ENCODE measurements at regions not wholly inside any gene's neighbourhood (a gene's known extent, or its start where the extent isn't known, plus 50 kb on each side); places are given as distances from the start of the nearest gene placed in this dataset.

- in situ Hi-C loops (cut with MboI; ENCODE audit: low sequenced_read_pairs) = loop anchor here (5.0 kb wide), 1 partner anchor 82 kb away; no protein-coding TSS in a partner anchor
These were observed 64.9 kb downstream of the CD2 start for GRCh38 chr1:116819081-116819480.

DNA sequence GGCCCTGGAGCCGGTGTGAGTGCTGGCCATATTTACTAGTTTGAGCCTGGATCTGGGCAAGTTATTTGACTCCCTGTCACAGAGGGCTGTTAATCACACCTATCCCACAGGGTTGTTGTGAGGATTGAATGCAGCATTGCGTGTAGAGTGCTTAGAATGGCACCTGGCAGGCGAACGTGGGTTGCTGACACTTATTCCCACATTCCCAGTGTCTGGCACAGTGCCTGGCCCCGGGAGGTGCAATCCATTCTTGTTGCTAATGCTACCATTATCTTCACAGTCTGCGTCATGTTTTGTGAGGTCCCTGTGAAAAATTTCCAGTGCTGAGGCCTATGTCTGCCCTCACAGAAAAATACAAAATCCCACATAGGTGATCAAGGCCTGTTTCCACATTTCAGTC is 66.1 kb downstream of the CD2 start:
- in situ Hi-C loops (cut with MboI; ENCODE audit: low sequenced_read_pairs) = no loop called here

DNA sequence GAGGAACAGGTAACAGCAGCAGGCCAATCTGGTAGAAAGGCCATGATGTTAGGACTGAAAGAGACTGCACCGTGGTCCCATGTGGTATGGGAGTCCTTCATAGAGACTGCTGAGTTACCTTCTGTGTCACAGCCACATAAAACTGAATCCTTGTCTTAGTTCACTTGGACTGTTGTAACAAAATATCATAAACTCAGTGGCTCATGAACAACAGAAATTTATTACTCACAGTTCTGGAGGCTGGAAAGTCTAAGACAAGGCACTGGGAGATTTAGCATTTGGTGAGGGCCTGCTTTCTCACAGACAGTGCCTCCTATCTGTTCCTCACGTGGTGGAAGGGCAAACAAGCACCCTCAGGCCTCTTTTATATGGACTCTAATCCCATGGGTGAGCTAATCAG is 67.5 kb downstream of the CD2 start:
- in situ Hi-C loops (cut with MboI; ENCODE audit: low sequenced_read_pairs) = no loop called here

DNA sequence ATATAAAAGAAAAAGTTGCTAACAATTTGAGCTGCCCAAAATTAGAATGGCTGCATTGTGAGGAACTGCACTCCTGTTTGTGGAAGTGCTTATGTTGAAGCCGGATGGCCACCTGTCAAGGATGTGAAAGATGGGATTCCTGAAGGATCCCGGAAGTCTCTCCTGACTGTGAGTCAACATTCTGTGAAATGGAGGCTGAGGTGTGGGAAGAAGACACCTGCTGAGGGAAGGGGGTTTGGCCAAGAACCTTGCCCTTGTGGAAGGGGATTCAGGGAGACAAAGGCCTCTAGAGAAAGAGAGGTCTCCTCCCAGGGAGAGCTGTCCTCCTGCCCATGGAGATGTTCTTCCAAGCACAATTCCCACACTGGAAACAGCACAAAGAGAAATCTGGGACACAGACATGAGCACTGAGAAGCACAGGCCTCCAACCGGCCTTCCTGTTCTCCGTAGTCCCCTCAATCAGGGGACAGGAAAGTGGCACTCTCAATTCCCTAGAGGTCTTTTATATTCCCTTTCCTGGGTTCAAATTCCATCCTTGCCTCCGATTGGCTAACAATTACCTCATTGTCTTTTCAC is 70.5 kb downstream of the CD2 start:
- in situ Hi-C loops (cut with MboI; ENCODE audit: low sequenced_read_pairs) = no loop called here

DNA sequence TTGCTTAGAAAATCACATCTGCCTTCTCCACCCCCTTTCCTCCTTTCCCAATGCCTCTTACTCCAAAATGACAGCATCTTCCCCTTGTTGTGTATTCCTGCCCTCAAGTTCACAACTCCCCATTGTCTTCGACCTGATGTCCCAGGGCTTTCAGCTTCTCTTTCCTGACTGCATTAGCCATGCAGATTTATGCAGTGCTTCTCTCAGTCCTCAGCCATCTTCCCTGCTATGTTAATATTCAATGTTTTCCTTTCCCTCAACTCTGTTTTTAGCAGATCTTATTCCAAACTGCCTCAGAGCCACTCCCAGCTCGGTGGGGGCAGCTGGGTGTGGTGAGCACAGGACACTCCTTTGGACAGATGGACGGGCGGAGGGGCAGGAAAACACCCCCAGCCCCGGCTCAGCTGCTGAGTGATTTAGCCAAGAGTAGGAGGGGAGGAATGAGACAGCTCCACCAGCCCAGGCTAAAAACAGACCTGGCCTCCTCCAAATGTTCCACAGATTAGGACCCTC is 71.0 kb downstream of the CD2 start:
- in situ Hi-C loops (cut with MboI; ENCODE audit: low sequenced_read_pairs) = no loop called here

- in situ Hi-C loops (cut with MboI; ENCODE audit: low sequenced_read_pairs) = no loop called here
These were observed 71.6 kb downstream of the CD2 start for GRCh38 chr1:116825720-116826438.

- in situ Hi-C loops (cut with MboI; ENCODE audit: low sequenced_read_pairs) = no loop called here
These were observed 72.8 kb downstream of the CD2 start for GRCh38 chr1:116826818-116827606.

GRCh38 chr1:116827607-116828105 is 73.4 kb downstream of the CD2 start:
- in situ Hi-C loops (cut with MboI; ENCODE audit: low sequenced_read_pairs) = no loop called here

DNA sequence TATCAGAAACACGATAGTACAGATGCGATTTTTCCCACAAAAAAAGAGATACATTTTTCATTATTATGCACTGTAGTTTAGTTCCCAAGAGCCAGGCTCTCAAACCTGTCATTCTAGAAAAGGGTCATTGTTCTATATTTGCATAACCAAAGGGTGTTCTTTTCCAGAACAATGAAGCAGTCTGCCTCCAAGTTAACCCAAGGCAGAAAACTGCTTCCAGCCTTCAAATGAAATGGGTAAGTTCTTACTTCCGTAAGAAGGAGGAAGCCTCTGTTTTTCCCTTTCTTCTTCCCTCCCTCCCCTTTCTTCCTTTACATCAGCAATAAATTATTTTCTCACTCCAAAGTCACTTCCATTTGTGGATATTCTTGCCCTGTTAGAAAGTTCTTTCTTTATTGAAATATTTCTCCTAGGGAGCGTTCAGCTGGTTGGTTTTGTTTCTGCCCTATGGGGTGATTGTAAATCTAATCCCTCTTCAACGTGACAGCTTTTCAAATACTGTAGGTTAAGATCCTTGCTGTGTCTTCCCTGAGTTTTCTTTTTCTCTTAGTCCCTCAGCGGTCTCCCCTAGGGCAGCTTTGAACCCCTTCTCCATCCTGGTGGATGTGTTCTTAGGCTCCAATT is 77.3 kb upstream of the PTGFRN start:
- in situ Hi-C loops (cut with MboI; ENCODE audit: low sequenced_read_pairs) = no loop called here

DNA sequence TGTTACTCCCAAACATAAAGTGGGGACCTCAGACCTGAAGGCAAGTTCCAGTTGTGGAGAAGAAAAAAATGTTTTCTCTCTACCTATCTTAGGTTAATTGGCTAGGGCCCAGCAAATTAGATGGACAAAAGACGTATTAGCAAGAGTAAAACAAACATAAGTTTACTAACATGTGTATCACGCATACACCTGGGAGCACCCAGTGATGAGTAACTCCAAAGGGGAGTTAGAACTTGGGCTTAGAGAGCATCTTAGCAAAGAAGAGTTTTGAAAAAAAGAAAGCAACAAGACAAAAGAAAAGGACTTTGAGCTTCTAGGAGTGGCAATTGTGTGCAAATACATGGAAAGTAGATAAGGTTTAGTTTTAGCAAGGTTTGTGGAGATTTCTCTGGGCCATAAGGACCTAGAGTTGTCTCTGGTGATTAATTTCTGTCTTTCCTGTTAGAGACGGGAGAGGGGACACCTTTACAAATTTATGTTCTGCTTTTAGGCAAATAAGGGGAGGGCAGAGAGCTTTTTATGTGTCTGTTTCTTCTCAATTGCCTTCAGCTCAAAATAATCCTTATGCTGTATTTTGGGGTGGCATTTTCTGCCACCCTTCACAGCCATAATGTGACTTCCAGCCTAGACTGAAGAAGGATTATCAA is 76.7 kb upstream of the PTGFRN start:
- in situ Hi-C loops (cut with MboI; ENCODE audit: low sequenced_read_pairs) = no loop called here

GRCh38 chr1:116833718-116834117 is 76.0 kb upstream of the PTGFRN start:
- in situ Hi-C loops (cut with MboI; ENCODE audit: low sequenced_read_pairs) = no loop called here

GRCh38 chr1:116834595-116834994 is 75.1 kb upstream of the PTGFRN start:
- in situ Hi-C loops (cut with MboI; ENCODE audit: low sequenced_read_pairs) = no loop called here

GRCh38 chr1:116835161-116835560 is 74.6 kb upstream of the PTGFRN start:
- in situ Hi-C loops (cut with MboI; ENCODE audit: low sequenced_read_pairs) = no loop called here

- in situ Hi-C loops (cut with MboI; ENCODE audit: low sequenced_read_pairs) = no loop called here
These were observed 73.6 kb upstream of the PTGFRN start for GRCh38 chr1:116836099-116836498.

DNA sequence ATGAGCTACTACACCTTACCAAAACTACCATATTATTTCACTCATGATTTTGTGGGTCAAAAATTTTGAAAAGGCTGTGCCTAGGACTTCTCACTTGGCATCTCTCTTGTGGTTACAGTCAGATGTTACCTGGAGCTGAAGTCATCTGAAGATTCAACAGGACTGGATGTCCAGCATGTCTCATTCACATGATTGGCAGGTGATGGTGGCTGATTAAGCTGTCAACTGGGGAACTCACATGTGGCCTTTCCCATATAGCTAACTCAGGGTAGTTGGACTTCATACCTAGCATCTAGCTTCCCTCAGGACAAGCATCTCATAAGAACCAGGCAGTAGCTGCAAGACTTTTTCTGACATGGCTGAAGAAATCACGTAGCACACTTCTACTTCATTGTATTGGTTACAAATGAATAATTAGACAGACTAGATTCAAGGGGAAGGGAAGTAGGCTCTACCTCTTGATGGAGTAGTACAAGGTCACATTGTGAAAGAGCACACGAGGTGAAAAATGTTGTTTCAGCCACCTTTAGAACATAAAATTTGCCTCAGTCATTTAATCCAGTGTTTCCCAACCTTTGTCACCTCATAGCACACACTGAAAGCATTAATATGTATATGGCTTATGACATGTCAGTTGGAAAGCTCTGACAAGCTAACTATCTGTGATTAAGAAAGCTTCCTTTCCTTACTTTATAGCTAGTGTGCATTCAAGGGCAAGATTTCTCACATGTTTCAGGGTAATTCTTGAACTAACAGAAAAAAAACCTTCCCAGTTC is 68.0 kb upstream of the PTGFRN start:
- in situ Hi-C loops (cut with MboI; ENCODE audit: low sequenced_read_pairs) = no loop called here

- in situ Hi-C loops (cut with MboI; ENCODE audit: low sequenced_read_pairs) = no loop called here
These were observed 67.1 kb upstream of the PTGFRN start for GRCh38 chr1:116842654-116843053.

DNA sequence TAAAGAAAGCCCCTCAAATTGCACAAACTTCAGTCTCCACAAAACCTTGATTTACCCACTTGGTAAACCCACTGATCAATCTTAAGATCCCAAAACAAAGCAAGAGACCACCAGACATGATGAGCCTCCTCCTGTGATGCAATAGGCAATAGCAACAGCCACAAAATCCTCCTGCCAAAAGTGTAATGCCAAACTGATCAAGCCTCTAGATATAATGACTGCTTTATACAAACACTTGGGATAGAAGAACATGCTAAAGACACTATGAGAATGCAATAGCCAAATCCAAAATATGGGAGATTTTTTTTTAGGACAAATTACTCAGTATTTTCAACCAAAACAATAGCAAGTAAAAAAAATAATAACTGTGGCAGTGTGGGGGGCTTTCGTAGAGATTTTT is 64.9 kb upstream of the PTGFRN start:
- in situ Hi-C loops (cut with MboI; ENCODE audit: low sequenced_read_pairs) = no loop called here

- in situ Hi-C loops (cut with MboI; ENCODE audit: low sequenced_read_pairs) = no loop called here
These were observed 62.5 kb upstream of the PTGFRN start for GRCh38 chr1:116847190-116847589.

GRCh38 chr1:116847688-116848531 is 61.8 kb upstream of the PTGFRN start:
- in situ Hi-C loops (cut with MboI; ENCODE audit: low sequenced_read_pairs) = no loop called here

Data from HL-60/S4 treated with retinoic acid at 250 ng/mL for 4 days and 3 days (cell line).